ENCODE measurements at regions not wholly inside any gene's neighbourhood (a gene's known extent, or its start where the extent isn't known, plus 50 kb on each side); places are given as distances from the start of the nearest gene placed in this dataset.

GRCh38 chr20:58600756-58601155 lies 50.3 kb upstream of the STX16 start:
- POLR2A ChIA-PET (ENCODE audit: partially characterized antibody), result no interaction called here
- 89% methylated on average over 4 of the region's 4 CpGs; no CpG with 5 or more reads in 1 of the 2 experiments for WGBS, 2 experiments (ENCODE audit: extremely low coverage in 1 of 2, insufficient coverage in 1 of 2, insufficient read length in 1 of 2, insufficient replicate concordance in 2 of 2, low coverage in 1 of 2, low lambda C conversion rate in 2 of 2, missing lambda C conversion rate in 1 of 2)

More at GRCh38 chr20:58600756-58601155, 50.3 kb upstream of the STX16 start:
- Histone ChIP-seq H3K9ac (replicated peaks in 1 of 4; ENCODE audit: extremely low read depth in 1 of 4, low read depth in 3 of 4, low read length in 3 of 4) (no peak overlapping the region), H3K79me1 (ENCODE audit: low read depth, low read length) (no peaks in the 10 kb centered on the region), H3K9me3 (ENCODE audit: insufficient read depth in 2 of 2, low read depth in 1 of 2, low read length in 1 of 2) (no peaks in the 10 kb centered on the region; a peak in 1 of 4 replicates), H3K23me2 (ENCODE audit: low read depth, low read length) (no peaks in the 10 kb centered on the region), H3K56ac (replicated peaks; ENCODE audit: insufficient read length, low read depth, low read length) (no peak overlapping the region), H3K14ac (ENCODE audit: insufficient read length) (no peak overlapping the region), H3K36me3 (ENCODE audit: control insufficient read depth in 2 of 4, insufficient read depth in 4 of 4, low read length in 3 of 4) (no peaks in the 10 kb centered on the region), H3K4ac (replicated peaks; ENCODE audit: insufficient read length, low read depth, low read length) (no peak overlapping the region), H4K91ac (replicated peaks; ENCODE audit: insufficient read length, low read length) (no peak overlapping the region), H4K5ac (ENCODE audit: insufficient read length, low read depth, low read length) (no peak overlapping the region), H3K4me1 (replicated peaks in 1 of 4; ENCODE audit: control insufficient read depth in 3 of 4, insufficient read depth in 4 of 4, low read length in 3 of 4) (no peaks in the 10 kb centered on the region; a peak in 1 of 7 replicates), H2BK120ac (replicated peaks; ENCODE audit: low read depth, low read length) (no peak overlapping the region), H4K8ac (ENCODE audit: extremely low read depth, insufficient read depth, low read length) (no peak overlapping the region), H3K4me2 (ENCODE audit: insufficient read depth in 1 of 2, low read depth in 2 of 2, low read length in 2 of 2) (no peak overlapping the region), H3K4me3 (ENCODE audit: extremely low read depth in 1 of 4, insufficient read depth in 2 of 4, low read depth in 3 of 4, low read length in 4 of 4) (no peak overlapping the region), H2AK5ac (ENCODE audit: low read depth, low read length) (no peak overlapping the region), H3K18ac (ENCODE audit: extremely low read depth, low read length) (no peak overlapping the region), H3K79me2 (ENCODE audit: control insufficient read depth in 1 of 2, insufficient read depth in 2 of 2, low read length in 2 of 2) (no peaks in the 10 kb centered on the region), H3K27ac (ENCODE audit: low read depth, low read length) (no peak overlapping the region), H2AFZ (ENCODE audit: low read length) (no peak overlapping the region), H3K27me3 (replicated peaks in 1 of 4; ENCODE audit: control insufficient read depth in 3 of 4, extremely low read depth in 1 of 4, insufficient read depth in 3 of 4, low read length in 3 of 4) (no peaks in the 10 kb centered on the region), H2BK5ac (ENCODE audit: low read depth, low read length) (no peak overlapping the region), H2BK12ac (ENCODE audit: low read depth, low read length) (no peak overlapping the region), H4K20me1 (replicated peaks in 1 of 2; ENCODE audit: control insufficient read depth in 1 of 2, insufficient read depth in 2 of 2, low read length in 2 of 2) (no peaks in the 10 kb centered on the region), H3K23ac (ENCODE audit: insufficient read length) (no peak overlapping the region), H2BK15ac (ENCODE audit: low read length) (no peak overlapping the region), H2BK20ac (ENCODE audit: low read length) (no peak overlapping the region)
- FAIRE-seq (no peak), DNase-seq (ENCODE audit: low read depth in 1 of 2, low spot score in 2 of 2) (no peak)
- no peak for TF ChIP-seq MAX (IDR thresholded peaks at IDR 0.05)
- no peak for TF ChIP-seq TAF7 (optimal IDR thresholded peaks at IDR 0.05; ENCODE audit: borderline replicate concordance, low read depth, low read length)
- TF ChIP-seq MAFK (IDR thresholded peaks at IDR 0.05; ENCODE audit: low read depth, low read length), result no peak
- no peak for TF ChIP-seq EGR1 (IDR thresholded peaks at IDR 0.05; ENCODE audit: borderline replicate concordance, low read depth, low read length)
- CTCF ChIA-PET (ENCODE audit: partially characterized antibody), result interaction anchor here (0.6 to 1.9 kb wide), 4 partner anchors 18 to 183 kb away, joined by 3 to 5 read pairs (median 3); no protein-coding TSS in a partner anchor

Data from H1 (cell line).